ENCODE measurements at regions not wholly inside any gene's neighbourhood (a gene's known extent, or its start where the extent isn't known, plus 50 kb on each side); places are given as distances from the start of the nearest gene placed in this dataset.

DNA sequence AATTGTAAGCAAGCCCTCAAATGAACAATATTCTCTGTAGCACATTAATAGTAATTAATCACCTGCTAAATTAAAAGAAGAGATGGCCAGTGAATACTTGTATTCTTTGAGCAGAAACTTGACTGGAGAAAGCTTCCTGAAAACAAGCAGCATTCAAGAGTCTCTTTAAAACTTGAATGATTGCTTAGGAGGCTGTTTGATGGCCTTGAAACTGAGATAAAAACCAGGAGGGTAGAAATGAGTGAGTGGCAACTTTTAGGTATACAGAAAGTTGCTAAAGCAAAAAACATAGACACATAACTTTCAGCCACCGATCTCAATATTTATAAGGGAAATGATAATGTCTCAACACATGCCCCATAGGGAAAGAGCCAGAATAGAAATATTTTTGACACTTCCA is 234.8 kb upstream of the FMN2 start:
- TF ChIP-seq, protein P1, sequence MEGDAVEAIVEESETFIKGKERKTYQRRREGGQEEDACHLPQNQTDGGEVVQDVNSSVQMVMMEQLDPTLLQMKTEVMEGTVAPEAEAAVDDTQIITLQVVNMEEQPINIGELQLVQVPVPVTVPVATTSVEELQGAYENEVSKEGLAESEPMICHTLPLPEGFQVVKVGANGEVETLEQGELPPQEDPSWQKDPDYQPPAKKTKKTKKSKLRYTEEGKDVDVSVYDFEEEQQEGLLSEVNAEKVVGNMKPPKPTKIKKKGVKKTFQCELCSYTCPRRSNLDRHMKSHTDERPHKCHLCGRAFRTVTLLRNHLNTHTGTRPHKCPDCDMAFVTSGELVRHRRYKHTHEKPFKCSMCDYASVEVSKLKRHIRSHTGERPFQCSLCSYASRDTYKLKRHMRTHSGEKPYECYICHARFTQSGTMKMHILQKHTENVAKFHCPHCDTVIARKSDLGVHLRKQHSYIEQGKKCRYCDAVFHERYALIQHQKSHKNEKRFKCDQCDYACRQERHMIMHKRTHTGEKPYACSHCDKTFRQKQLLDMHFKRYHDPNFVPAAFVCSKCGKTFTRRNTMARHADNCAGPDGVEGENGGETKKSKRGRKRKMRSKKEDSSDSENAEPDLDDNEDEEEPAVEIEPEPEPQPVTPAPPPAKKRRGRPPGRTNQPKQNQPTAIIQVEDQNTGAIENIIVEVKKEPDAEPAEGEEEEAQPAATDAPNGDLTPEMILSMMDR (IDR thresholded peaks at IDR 0.05; ENCODE audit: insufficient read depth, low read length, missing control alignments): no peak
- DNase-seq (ENCODE audit: low read depth, low spot score): no peak
- ChIA-PET POLR2A (no interaction called here), CTCF (no interaction called here)
- no peak overlapping the region for H3K4me3 ChIP-seq (ENCODE audit: low read depth, low read length)

DNA sequence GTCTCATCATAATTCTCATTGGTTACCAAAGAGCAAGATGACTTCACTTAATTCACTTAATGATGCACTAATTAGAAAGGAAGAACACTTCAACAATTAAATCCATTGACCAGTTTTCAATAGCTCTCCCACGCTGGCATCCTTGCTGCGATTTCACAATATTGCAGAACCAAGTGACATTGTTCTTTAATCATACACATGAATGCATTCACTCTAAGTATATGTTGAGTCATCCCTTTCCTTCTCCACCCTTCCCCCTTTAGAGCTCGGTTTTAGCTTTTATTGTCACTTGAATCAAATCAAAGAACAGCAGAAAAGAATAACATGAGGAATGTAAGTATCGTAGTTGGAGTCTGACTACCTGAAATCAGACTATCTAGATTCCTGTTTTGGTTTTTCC is 233.6 kb upstream of the FMN2 start:
- TF ChIP-seq, protein P1 (IDR thresholded peaks at IDR 0.05; ENCODE audit: insufficient read depth, low read length, missing control alignments): no peak
- H3K4me3 ChIP-seq (ENCODE audit: low read depth, low read length): no peak overlapping the region
- POLR2A ChIA-PET: no interaction called here
- no peak for DNase-seq (ENCODE audit: low read depth, low spot score)
- CTCF ChIA-PET: no interaction called here

DNA sequence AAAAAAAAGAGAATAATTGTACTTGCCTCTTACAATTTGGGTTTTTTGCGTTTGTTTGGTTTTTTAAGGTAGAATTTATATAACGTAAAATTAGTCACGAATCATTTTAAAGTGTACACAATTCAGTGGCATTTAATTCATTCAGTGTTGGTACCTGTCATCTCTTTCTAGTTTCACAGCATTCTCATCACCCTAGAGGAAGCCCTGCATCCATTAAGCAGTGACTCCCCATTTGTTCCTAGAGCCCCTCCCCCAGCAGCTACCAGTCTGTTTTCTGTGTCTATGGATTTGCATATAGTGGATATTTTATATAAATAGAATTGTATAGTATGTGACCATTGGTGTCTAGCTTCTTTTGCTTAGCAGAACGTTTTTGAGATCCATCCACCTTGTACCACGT is 233.2 kb upstream of the FMN2 start:
- TF ChIP-seq, protein P1 (IDR thresholded peaks at IDR 0.05; ENCODE audit: insufficient read depth, low read length, missing control alignments): no peak
- CTCF ChIA-PET: no interaction called here
- no peak overlapping the region for H3K4me3 ChIP-seq (ENCODE audit: low read depth, low read length)
- POLR2A ChIA-PET: no interaction called here
- DNase-seq (ENCODE audit: low read depth, low spot score): no peak

DNA sequence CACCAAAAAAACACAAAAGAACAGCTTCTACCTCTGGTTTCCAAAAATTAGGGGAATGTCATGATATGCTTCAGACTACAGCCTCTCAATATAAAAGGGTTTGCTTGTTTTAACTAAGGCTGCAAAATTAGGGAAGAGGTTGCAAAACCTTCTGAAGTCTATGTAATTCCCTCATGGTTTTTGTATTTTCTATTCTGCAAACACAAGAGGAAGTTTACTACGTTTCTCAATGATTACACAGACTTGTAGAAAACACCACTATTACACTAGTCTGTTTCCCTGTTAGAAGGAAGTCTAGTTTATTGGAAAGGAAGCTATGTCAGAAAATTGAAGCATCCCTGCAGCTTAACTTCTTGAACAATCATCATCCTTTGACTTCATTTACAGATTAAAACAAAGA is 229.7 kb upstream of the FMN2 start:
- ChIA-PET POLR2A (no interaction called here), CTCF (no interaction called here)

DNA sequence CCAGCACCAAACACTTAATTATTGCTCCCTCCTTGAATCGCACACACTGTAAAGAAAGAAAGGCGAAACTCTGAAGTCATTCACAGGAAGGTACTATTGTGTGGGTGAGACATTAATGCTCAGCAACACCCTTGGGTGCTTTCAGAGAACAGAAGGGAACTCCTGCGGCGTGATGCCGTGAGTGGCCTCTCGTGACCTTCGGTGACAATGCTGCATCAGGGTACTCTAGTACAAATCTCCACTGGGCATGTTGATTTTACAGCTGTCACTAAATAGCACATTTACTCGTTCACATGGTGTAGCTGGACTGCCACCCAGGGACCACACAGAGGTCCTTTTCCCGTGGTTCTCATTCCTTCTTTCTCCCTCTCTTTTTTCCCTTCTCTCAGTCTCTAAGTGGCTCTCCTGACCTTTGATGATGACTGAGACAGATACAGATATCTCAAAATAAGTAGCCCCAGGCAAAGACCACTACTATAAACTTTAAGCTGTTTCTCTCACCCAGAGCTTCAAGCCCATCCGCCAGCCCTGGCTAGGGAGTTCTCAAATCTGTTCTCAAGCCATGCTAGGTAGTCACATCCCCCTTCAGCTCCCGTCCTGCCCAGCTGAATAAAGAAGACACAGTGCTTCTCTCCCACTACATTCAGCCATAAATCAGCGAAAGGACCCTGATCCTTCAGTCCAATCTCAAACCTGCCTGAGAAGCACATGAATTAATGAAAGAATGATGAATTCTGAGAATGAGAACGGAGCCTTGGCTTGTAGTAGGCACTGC is 223.4 kb upstream of the FMN2 start:
- ChIA-PET CTCF (no interaction called here), POLR2A (no interaction called here)
- TF ChIP-seq, protein P1 (IDR thresholded peaks at IDR 0.05; ENCODE audit: insufficient read depth, low read length, missing control alignments): no peak
- DNase-seq (ENCODE audit: low read depth, low spot score): no peak
- no peak overlapping the region for H3K4me3 ChIP-seq (ENCODE audit: low read depth, low read length)

More for the DNA sequence above, 229.7 kb upstream of the FMN2 start:
- TF ChIP-seq, protein P1 (IDR thresholded peaks at IDR 0.05; ENCODE audit: insufficient read depth, low read length, missing control alignments): no peak
- no peak overlapping the region for H3K4me3 ChIP-seq (ENCODE audit: low read depth, low read length)
- DNase-seq (ENCODE audit: low read depth, low spot score): no peak

DNA sequence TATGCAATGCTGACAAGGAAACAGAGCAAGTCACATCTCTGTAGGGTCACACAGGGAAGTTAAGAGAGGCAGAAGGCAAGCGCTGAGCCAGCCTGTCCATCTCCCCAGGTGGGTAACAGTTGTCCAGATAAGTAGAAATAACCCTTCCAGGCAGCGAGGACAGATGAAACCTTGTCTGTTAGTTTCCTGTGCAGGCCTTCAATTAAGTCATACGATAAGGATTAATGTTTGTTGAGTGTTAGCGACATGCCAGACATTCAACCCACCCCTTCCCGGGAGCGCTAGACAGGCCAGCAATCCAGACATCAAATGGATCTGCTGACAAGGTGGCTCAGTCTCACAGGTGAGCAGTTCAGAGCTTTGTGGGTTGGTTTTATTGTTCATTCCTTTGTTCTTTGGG is 221.5 kb upstream of the FMN2 start:
- no peak for DNase-seq (ENCODE audit: low read depth, low spot score)
- CTCF ChIA-PET: no interaction called here

More for the DNA sequence above, 221.5 kb upstream of the FMN2 start:
- POLR2A ChIA-PET: no interaction called here
- no peak overlapping the region for H3K4me3 ChIP-seq (ENCODE audit: low read depth, low read length)
- TF ChIP-seq, protein P1 (IDR thresholded peaks at IDR 0.05; ENCODE audit: insufficient read depth, low read length, missing control alignments): no peak
